ENCODE measurements at regions not wholly inside any gene's neighbourhood (a gene's known extent, or its start where the extent isn't known, plus 50 kb on each side); places are given as distances from the start of the nearest gene placed in this dataset.

DNA sequence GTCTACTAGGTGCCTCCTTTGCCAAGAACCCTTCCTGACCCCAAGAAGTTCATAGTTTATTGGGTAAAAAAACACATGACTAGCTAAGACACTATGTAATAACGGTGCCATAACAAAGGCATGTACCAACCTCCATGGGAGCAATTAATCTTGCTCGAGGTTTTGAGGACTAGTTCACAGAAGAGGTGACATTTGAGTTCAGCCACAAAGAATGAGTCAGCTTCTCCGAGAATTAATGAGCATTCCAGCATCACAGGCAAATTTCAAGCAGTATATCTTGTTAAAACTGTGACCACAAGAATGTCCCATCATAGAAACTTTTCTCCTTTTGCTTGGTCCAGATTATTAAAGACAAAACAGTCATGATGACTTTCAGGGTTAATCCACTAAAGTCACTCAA lies 113.0 kb upstream of the RAP1B start:
- Histone ChIP-seq H3K27me3 (ENCODE audit: control insufficient read depth in 1 of 2, insufficient read depth in 2 of 2, low read length in 2 of 2) (no peaks in the 10 kb centered on the region), H3K4me3 (ENCODE audit: low read length) (no peak overlapping the region), H3K9me3 (ENCODE audit: control insufficient read depth in 1 of 2, insufficient read depth in 1 of 2, low read length in 2 of 2) (no peaks in the 10 kb centered on the region), H3K36me3 (ENCODE audit: insufficient read depth, low read length) (no peaks in the 10 kb centered on the region), H3K27ac (ENCODE audit: low read depth in 1 of 2, low read length in 2 of 2) (no peak overlapping the region), H3K4me1 (ENCODE audit: insufficient read depth, low read length) (no peaks in the 10 kb centered on the region)
- TF ChIP-seq, protein P1, sequence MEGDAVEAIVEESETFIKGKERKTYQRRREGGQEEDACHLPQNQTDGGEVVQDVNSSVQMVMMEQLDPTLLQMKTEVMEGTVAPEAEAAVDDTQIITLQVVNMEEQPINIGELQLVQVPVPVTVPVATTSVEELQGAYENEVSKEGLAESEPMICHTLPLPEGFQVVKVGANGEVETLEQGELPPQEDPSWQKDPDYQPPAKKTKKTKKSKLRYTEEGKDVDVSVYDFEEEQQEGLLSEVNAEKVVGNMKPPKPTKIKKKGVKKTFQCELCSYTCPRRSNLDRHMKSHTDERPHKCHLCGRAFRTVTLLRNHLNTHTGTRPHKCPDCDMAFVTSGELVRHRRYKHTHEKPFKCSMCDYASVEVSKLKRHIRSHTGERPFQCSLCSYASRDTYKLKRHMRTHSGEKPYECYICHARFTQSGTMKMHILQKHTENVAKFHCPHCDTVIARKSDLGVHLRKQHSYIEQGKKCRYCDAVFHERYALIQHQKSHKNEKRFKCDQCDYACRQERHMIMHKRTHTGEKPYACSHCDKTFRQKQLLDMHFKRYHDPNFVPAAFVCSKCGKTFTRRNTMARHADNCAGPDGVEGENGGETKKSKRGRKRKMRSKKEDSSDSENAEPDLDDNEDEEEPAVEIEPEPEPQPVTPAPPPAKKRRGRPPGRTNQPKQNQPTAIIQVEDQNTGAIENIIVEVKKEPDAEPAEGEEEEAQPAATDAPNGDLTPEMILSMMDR (IDR thresholded peaks at IDR 0.05): no peak
- H3K27ac Mint-ChIP-seq: no peak overlapping the region
- H3K4me3 Mint-ChIP-seq: peak overlapping the region; percentile 31
- H3K4me1 Mint-ChIP-seq (ENCODE audit: low read depth): peaks cover 31% of the 10 kb centered on the region
- no peaks in the 10 kb centered on the region for H3K27me3 Mint-ChIP-seq
- H3K9me3 Mint-ChIP-seq: no peaks in the 10 kb centered on the region
- POLR2A ChIA-PET: interaction anchor here (0.6 to 2.9 kb wide), 3 partner anchors 94 to 130 kb away, joined by 3 to 12 read pairs (median 4); partner anchors contain the start of gene RAP1B
- no peaks in the 10 kb centered on the region for H3K36me3 Mint-ChIP-seq (ENCODE audit: low read depth)
- CTCF ChIA-PET: no interaction called here
- peak in 1 of 14 experiments; percentile 44 for DNase-seq
- intact Hi-C loops (cut with DNase I, micrococcal nuclease): no loop called here
- ATAC-seq (ENCODE audit: poor library complexity): no peak

DNA sequence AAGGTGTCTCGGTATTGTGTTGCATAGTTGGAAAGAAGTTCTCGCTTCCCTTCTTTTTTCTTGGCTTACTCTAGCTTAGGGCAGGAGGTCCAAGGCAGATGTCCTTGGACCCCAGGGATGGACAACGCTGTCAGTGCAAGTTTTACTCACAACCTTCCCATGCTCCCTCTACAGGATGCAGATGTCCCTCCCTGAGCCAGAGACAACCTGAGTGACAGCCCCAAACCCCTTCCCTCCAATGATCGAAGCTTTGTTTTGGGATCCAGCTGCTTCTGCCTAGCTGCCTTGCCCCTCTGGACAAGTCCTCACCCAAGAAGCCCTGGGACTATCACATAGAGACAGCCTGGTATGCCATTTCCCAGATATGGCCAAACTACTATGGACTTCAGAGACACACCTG lies 112.0 kb upstream of the RAP1B start:
- Histone ChIP-seq H3K27me3 (ENCODE audit: control insufficient read depth in 1 of 2, insufficient read depth in 2 of 2, low read length in 2 of 2) (no peaks in the 10 kb centered on the region), H3K4me1 (ENCODE audit: insufficient read depth, low read length) (no peaks in the 10 kb centered on the region), H3K9me3 (ENCODE audit: control insufficient read depth in 1 of 2, insufficient read depth in 1 of 2, low read length in 2 of 2) (no peaks in the 10 kb centered on the region), H3K36me3 (ENCODE audit: insufficient read depth, low read length) (no peaks in the 10 kb centered on the region), H3K27ac (ENCODE audit: low read depth in 1 of 2, low read length in 2 of 2) (no peak overlapping the region), H3K4me3 (ENCODE audit: low read length) (no peak overlapping the region)
- Mint-ChIP-seq H3K4me1 (ENCODE audit: low read depth) (peaks cover 31% of the 10 kb centered on the region), H3K27ac (no peak overlapping the region), H3K4me3 (no peak overlapping the region), H3K36me3 (ENCODE audit: low read depth) (no peaks in the 10 kb centered on the region), H3K9me3 (no peaks in the 10 kb centered on the region), H3K27me3 (no peaks in the 10 kb centered on the region)
- POLR2A ChIA-PET: interaction anchor here (2.9 kb wide), 1 partner anchor 112 kb away, joined by 12 read pairs; the partner anchor contains the start of gene RAP1B
- CTCF ChIA-PET: no interaction called here
- ATAC-seq (ENCODE audit: poor library complexity) (no peak), DNase-seq (no peak)
- TF ChIP-seq, protein P1 (IDR thresholded peaks at IDR 0.05): no peak
- intact Hi-C loops (cut with DNase I, micrococcal nuclease): no loop called here

- CTCF ChIA-PET: no interaction called here
- H3K4me1 Mint-ChIP-seq (ENCODE audit: low read depth): peaks cover 28% of the 10 kb centered on the region
- no peaks in the 10 kb centered on the region for H3K9me3 Mint-ChIP-seq
- Histone ChIP-seq H3K27me3 (ENCODE audit: control insufficient read depth in 1 of 2, insufficient read depth in 2 of 2, low read length in 2 of 2) (no peaks in the 10 kb centered on the region), H3K4me1 (ENCODE audit: insufficient read depth, low read length) (no peaks in the 10 kb centered on the region), H3K36me3 (ENCODE audit: insufficient read depth, low read length) (no peaks in the 10 kb centered on the region), H3K27ac (ENCODE audit: low read depth in 1 of 2, low read length in 2 of 2) (no peak overlapping the region), H3K9me3 (ENCODE audit: control insufficient read depth in 1 of 2, insufficient read depth in 1 of 2, low read length in 2 of 2) (no peaks in the 10 kb centered on the region), H3K4me3 (ENCODE audit: low read length) (no peak overlapping the region)
- H3K27ac Mint-ChIP-seq: no peak overlapping the region
- no peaks in the 10 kb centered on the region for H3K36me3 Mint-ChIP-seq (ENCODE audit: low read depth)
- TF ChIP-seq, protein P1 (IDR thresholded peaks at IDR 0.05): no peak
- no peak overlapping the region for H3K4me3 Mint-ChIP-seq
- DNase-seq: no peak
- intact Hi-C loops (cut with DNase I, micrococcal nuclease): no loop called here
- H3K27me3 Mint-ChIP-seq: no peaks in the 10 kb centered on the region
- ATAC-seq (ENCODE audit: poor library complexity): no peak
- POLR2A ChIA-PET: interaction anchor here (2.9 kb wide), 1 partner anchor 111 kb away, joined by 12 read pairs; the partner anchor contains the start of gene RAP1B
Observed at GRCh38 chr12:68499616-68500015, 111.1 kb upstream of the RAP1B start.

Measured in CD4-positive, alpha-beta T cell (primary cell).